GM12892 (cell line): ENCODE measurements at regions not wholly inside any gene's neighbourhood (a gene's known extent, or its start where the extent isn't known, plus 50 kb on each side); places are given as distances from the start of the nearest gene placed in this dataset.

Source experiments
- POLR2A ChIP-seq: IDR thresholded peaks from 2 replicates; pipeline ENCODE4 v1.6.1; 2011; ENCODE audit warnings: low read depth, low read length, control low read depth
- POLR2AphosphoS5 ChIP-seq: IDR thresholded peaks from 2 replicates; pipeline ENCODE4 v1.6.1; 2011; ENCODE audit warnings: low read depth, low read length, control low read depth
- TAF1 ChIP-seq: IDR thresholded peaks from 2 replicates; pipeline ENCODE4 v1.6.1; 2011; ENCODE audit warnings: low read depth, mild to moderate bottlenecking, control low read depth, low read length, borderline replicate concordance

DNA sequence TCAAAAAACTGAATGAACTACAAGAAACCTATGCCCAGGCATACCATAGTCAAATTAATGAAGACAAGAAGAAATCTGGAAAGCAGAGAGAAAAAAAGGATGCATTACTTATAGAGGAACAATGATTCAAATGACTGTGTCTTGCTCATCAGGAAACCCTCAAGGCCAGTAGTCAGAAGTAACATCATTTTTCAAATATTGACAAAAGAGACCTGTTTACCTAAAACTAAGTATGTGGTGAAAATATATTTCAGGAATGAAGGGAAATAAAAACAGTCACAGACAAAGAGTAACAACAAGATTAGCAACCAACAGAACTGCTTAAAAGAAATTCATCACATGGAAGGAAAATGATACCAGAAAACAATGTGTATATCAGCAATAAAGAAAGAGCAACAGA lies 128.4 kb downstream of the ALOX5 start:
- TF ChIP-seq POLR2AphosphoS5 = no peak
- no peak for TF ChIP-seq POLR2A
- no peak for TF ChIP-seq TAF1
